SK-N-SH (cell line): ENCODE measurements at regions not wholly inside any gene's neighbourhood (a gene's known extent, or its start where the extent isn't known, plus 50 kb on each side); places are given as distances from the start of the nearest gene placed in this dataset.

Source experiments
- CTCF ChIA-PET: fragments of 300-600, 350-600 bp; formaldehyde crosslinking; extraction: SDS; loops from one replicate; lab custom pipeline; 2021; lab: Yijun Ruan, JAX
- POLR2A ChIA-PET: fragments of 350-600 bp; sonication (Branson Sonifier 250); formaldehyde crosslinking; extraction: SDS; loops from one replicate; lab custom pipeline; 2020; ENCODE audit warnings: antibody characterized with exemption, inconsistent platforms; lab: Yijun Ruan, JAX
- DNase-seq: peaks from one replicate; pipeline ENCODE4 v3.0.0; 2012
- H2AFZ ChIP-seq: fragments of 200-600 bp; sonication (generic); 2 replicates; pipeline ENCODE4 v1.8.1; 2016; ENCODE audit warnings: antibody characterized with exemption, mild to moderate bottlenecking, low read depth
- H3F3A ChIP-seq: fragments of 200-600 bp; sonication (generic); replicated peaks from 2 replicates; pipeline ENCODE3; 2016; ENCODE audit warnings: antibody characterized with exemption, mild to moderate bottlenecking; ENCODE audit not compliant: insufficient read depth
- H3K27ac ChIP-seq, 2 experiments: fragments of 200-500 bp in 1 of 2; fragments of 200-600 bp in 1 of 2; sonication (Bioruptor generic) in 1 of 2; sonication (generic), shearing (Covaris generic) in 1 of 2; 2 replicates each; pipeline versions ENCODE4 v1.5.1 to v1.6.1; 2014 to 2016; ENCODE audit warnings: low read depth in 2 of 2, inconsistent platforms in 1 of 2, low read length in 1 of 2, mild to moderate bottlenecking in 1 of 2, mixed read lengths in 1 of 2
- H3K27me3 ChIP-seq: fragments of 200-600 bp; sonication (generic), shearing (Covaris generic); 2 replicates; pipeline ENCODE4 v1.6.1; 2016; ENCODE audit warnings: mixed run types; ENCODE audit not compliant: insufficient read depth
- H3K36me3 ChIP-seq, 2 experiments: fragments of 200-500 bp in 1 of 2; fragments of 200-600 bp in 1 of 2; sonication (Bioruptor generic) in 1 of 2; sonication (generic) in 1 of 2; replicated peaks in 1 of 2; 2 replicates each; pipeline versions ENCODE3 to v1.5.1; 2014 to 2016; ENCODE audit warnings: low read length in 1 of 2, mild to moderate bottlenecking in 1 of 2; ENCODE audit not compliant: insufficient read depth in 2 of 2, control insufficient read depth in 1 of 2
- H3K4me1 ChIP-seq, 2 experiments: fragments of 200-500 bp in 1 of 2; fragments of 200-600 bp in 1 of 2; sonication (Bioruptor generic) in 1 of 2; sonication (generic), shearing (Covaris generic) in 1 of 2; 2 replicates each; pipeline versions ENCODE4 v1.5.1 to v1.6.1; 2014 to 2016; ENCODE audit warnings: low read depth in 1 of 2, low read length in 1 of 2, mixed run types in 1 of 2; ENCODE audit not compliant: insufficient read depth in 2 of 2, control insufficient read depth in 1 of 2
- H3K4me2 ChIP-seq: fragments of 200-600 bp; sonication (generic), shearing (Covaris generic); 2 replicates; pipeline ENCODE4 v1.6.1; 2017; ENCODE audit warnings: mixed run types
- H3K4me3 ChIP-seq, 2 experiments: fragments of 200-500 bp in 1 of 2; fragments of 200-600 bp in 1 of 2; sonication (Bioruptor generic) in 1 of 2; sonication (generic), shearing (Covaris generic) in 1 of 2; 2 replicates each; pipeline versions ENCODE4 v1.5.1 to v1.8.1; 2014 to 2016; ENCODE audit warnings: low read depth in 2 of 2, inconsistent platforms in 1 of 2, low read length in 1 of 2, mild to moderate bottlenecking in 1 of 2, mixed read lengths in 1 of 2, moderate library complexity in 1 of 2
- H3K79me2 ChIP-seq: fragments of 200-600 bp; sonication (generic); 2 replicates; pipeline ENCODE4 v1.8.1; 2017; ENCODE audit warnings: mild to moderate bottlenecking; ENCODE audit not compliant: insufficient read depth
- H3K9ac ChIP-seq: fragments of 200-600 bp; sonication (generic); 2 replicates; pipeline ENCODE4 v1.6.1; 2017; ENCODE audit warnings: mixed run types
- H3K9me2 ChIP-seq: fragments of 200-600 bp; sonication (generic); 2 replicates; pipeline ENCODE4 v1.6.1; 2017; ENCODE audit warnings: mixed run types
- H3K9me3 ChIP-seq: fragments of 200-600 bp; sonication (generic); 2 replicates; pipeline ENCODE4 v1.6.1; 2017; ENCODE audit warnings: mixed run types, mild to moderate bottlenecking, moderate library complexity
- H4K20me1 ChIP-seq: fragments of 200-600 bp; sonication (generic); 2 replicates; pipeline ENCODE4 v1.6.1; 2017; ENCODE audit warnings: mild to moderate bottlenecking, mixed run types; ENCODE audit not compliant: insufficient read depth
- ELF1 ChIP-seq: IDR thresholded peaks from 2 replicates; pipeline ENCODE4 v1.4.0; 2012
- EZH2phosphoT487 ChIP-seq: fragments of 200-600 bp; sonication (generic); IDR thresholded peaks from 2 replicates; pipeline ENCODE4 v1.6.1; 2017; ENCODE audit warnings: low read depth, mixed run types, mild to moderate bottlenecking, antibody characterized with exemption, moderate library complexity, borderline replicate concordance
- FOSL2 ChIP-seq: IDR thresholded peaks from 2 replicates; pipeline ENCODE4 v1.4.0; 2012; ENCODE audit warnings: low read depth, mild to moderate bottlenecking, moderate library complexity, borderline replicate concordance
- FOXJ3 ChIP-seq: sonication (generic); formaldehyde crosslinking; IDR thresholded peaks from 2 replicates; pipeline ENCODE4 v1.5.1; 2020; ENCODE audit warnings: mild to moderate bottlenecking, missing genetic modification reagents
- FOXM1 ChIP-seq: IDR thresholded peaks from 2 replicates; pipeline ENCODE4 v1.4.0; 2012; ENCODE audit warnings: low read depth, mild to moderate bottlenecking
- GABPA ChIP-seq: IDR thresholded peaks from 2 replicates; pipeline ENCODE4 v1.4.0; 2012; ENCODE audit warnings: low read depth, mild to moderate bottlenecking
- JUND ChIP-seq: IDR thresholded peaks from 2 replicates; pipeline ENCODE4 v1.4.0; 2012
- MXI1 ChIP-seq: IDR thresholded peaks from 2 replicates; pipeline ENCODE4 v1.6.1; 2012; ENCODE audit warnings: mild to moderate bottlenecking, low read depth, low read length, improper control_type of control experiment
- NFIC ChIP-seq: IDR thresholded peaks from 2 replicates; pipeline ENCODE4 v1.4.0; 2012; ENCODE audit warnings: borderline replicate concordance
- RAD21 ChIP-seq: IDR thresholded peaks from 2 replicates; pipeline ENCODE4 v1.6.1; 2012; ENCODE audit warnings: mild to moderate bottlenecking, low read length
- REST ChIP-seq: IDR thresholded peaks from 2 replicates; pipeline ENCODE4 v1.6.1; 2012; ENCODE audit warnings: mild to moderate bottlenecking, low read depth, low read length, moderate library complexity
- RFX5 ChIP-seq: IDR thresholded peaks from 2 replicates; pipeline ENCODE4 v1.6.1; 2012; ENCODE audit warnings: mild to moderate bottlenecking, improper control_type of control experiment, low read length
- RXRA ChIP-seq: IDR thresholded peaks from 2 replicates; pipeline ENCODE4 v1.4.0; 2012; ENCODE audit warnings: low read depth, mild to moderate bottlenecking, borderline replicate concordance
- SMC3 ChIP-seq: IDR thresholded peaks from 2 replicates; pipeline ENCODE4 v1.6.1; 2012; ENCODE audit warnings: low read depth, low read length, improper control_type of control experiment
- TCF12 ChIP-seq: IDR thresholded peaks from 2 replicates; pipeline ENCODE4 v1.4.0; 2012
- TEAD4 ChIP-seq: IDR thresholded peaks from 2 replicates; pipeline ENCODE4 v1.4.0; 2012; ENCODE audit warnings: mild to moderate bottlenecking, borderline replicate concordance; ENCODE audit not compliant: insufficient read depth
- USF1 ChIP-seq: IDR thresholded peaks from 2 replicates; pipeline ENCODE4 v1.4.0; 2012; ENCODE audit warnings: low read depth, borderline replicate concordance
- USF2 ChIP-seq: fragments of 150-350 bp; IDR thresholded peaks from 2 replicates; pipeline ENCODE4 v1.6.1; 2017; ENCODE audit warnings: antibody characterized with exemption, low read length, low read depth, borderline replicate concordance
- YY1 ChIP-seq: IDR thresholded peaks from 2 replicates; pipeline ENCODE4 v1.4.0; 2012; ENCODE audit warnings: low read depth, mild to moderate bottlenecking
- WGBS: methylation state at CpG from one replicate; pipeline ENCODE4 v1.1.6; 2017; ENCODE audit warnings: low lambda C conversion rate; 5-methylcytosine and 5-hydroxymethylcytosine counted together
- TF ChIP-seq, protein P1 (sequence below): IDR thresholded peaks from 2 replicates; pipeline ENCODE4; 2012

DNA sequence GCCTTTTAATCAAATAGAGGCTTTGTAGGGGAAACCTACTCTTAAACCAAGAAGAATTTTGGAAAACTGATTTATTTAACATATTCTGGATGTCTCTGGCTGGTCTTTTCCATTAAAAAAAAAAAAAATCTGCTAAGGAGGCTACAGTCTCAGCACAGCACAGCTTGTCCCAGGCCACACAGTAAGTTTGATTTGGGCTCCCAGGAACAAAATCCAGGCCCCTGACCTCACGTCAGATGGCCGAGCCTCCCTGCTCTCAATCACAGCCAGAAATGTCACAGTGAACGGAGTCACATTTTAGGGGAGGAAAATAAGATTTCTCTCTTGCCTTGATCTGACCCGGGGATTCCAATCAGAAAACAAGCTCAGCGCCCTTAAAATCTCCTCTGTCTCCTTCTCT is 72.9 kb upstream of the TBX5 start:
- DNase-seq = no peak
- no peak overlapping the region for H3K9ac ChIP-seq
- POLR2A ChIA-PET = no interaction called here

DNA sequence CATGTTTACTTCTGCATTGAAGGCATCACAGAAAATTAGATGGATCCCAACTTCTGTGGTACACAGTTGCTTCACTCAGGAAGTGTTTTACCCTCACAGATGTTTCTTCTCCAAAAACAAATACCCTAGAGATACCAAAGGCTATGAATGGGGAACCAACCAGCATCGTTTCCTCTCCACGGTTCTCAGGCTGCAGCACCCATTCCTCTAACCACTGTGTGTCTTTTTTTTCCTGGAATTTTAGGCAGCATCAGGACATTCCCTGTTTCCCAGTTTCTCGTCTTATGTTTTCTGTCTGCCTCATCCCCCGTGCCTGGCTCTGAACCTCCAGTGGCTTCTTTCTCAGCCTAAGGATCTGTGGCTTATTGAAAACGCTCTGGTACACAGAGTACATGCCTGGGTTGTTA is 72.0 kb upstream of the TBX5 start:
- no peaks in the 10 kb centered on the region for H3F3A ChIP-seq
- no peak overlapping the region for H3K27ac ChIP-seq
- H3K4me2 ChIP-seq = no peak overlapping the region
- WGBS = 0% methylated on average over 5 of the region's 5 CpGs
- peaks cover 51% of the 10 kb centered on the region for H3K27me3 ChIP-seq
- DNase-seq = no peak
- no peaks in the 10 kb centered on the region for H3K9me3 ChIP-seq
- H3K79me2 ChIP-seq = no peaks in the 10 kb centered on the region
- H3K4me3 ChIP-seq = no peak overlapping the region
- H3K9me2 ChIP-seq = no peaks in the 10 kb centered on the region
- H3K4me1 ChIP-seq = no peaks in the 10 kb centered on the region
- TF ChIP-seq FOSL2 = no peak
- TF ChIP-seq RFX5 = no peak
- no peak for TF ChIP-seq USF2
- no peak for TF ChIP-seq FOXM1
- TF ChIP-seq RAD21 = no peak
- TF ChIP-seq SMC3 = no peak
- TF ChIP-seq JUND = no peak
- no peak for TF ChIP-seq FOXJ3 (CRISPR knock-in tag)
- no peak for TF ChIP-seq RXRA
- no peak for TF ChIP-seq YY1
- no peak for TF ChIP-seq TCF12
- no peak for TF ChIP-seq NFIC
- no peak for TF ChIP-seq REST
- TF ChIP-seq, protein P1, sequence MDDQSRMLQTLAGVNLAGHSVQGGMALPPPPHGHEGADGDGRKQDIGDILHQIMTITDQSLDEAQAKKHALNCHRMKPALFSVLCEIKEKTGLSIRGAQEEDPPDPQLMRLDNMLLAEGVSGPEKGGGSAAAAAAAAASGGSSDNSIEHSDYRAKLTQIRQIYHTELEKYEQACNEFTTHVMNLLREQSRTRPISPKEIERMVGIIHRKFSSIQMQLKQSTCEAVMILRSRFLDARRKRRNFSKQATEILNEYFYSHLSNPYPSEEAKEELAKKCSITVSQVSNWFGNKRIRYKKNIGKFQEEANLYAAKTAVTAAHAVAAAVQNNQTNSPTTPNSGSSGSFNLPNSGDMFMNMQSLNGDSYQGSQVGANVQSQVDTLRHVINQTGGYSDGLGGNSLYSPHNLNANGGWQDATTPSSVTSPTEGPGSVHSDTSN = no peak
- no peak for TF ChIP-seq EZH2phosphoT487
- no peak for TF ChIP-seq USF1
- no peak for TF ChIP-seq MXI1
- no peak for TF ChIP-seq ELF1
- TF ChIP-seq GABPA = no peak
- no peaks in the 10 kb centered on the region for H3K36me3 ChIP-seq
- CTCF ChIA-PET = interaction anchor here (1.0 to 2.3 kb wide), 5 partner anchors 10 to 497 kb away, joined by 3 to 5 read pairs (median 4); no protein-coding TSS in a partner anchor
- no peak overlapping the region for H2AFZ ChIP-seq
- H4K20me1 ChIP-seq = no peaks in the 10 kb centered on the region
- POLR2A ChIA-PET = no interaction called here
- no peak overlapping the region for H3K9ac ChIP-seq

More for the DNA sequence above, 72.9 kb upstream of the TBX5 start:
- Histone ChIP-seq H3K9me3 (no peaks in the 10 kb centered on the region), H2AFZ (no peak overlapping the region), H3K9me2 (no peaks in the 10 kb centered on the region), H3K27ac (no peak overlapping the region), H3K27me3 (peaks cover 51% of the 10 kb centered on the region), H3K4me1 (no peaks in the 10 kb centered on the region), H3K79me2 (no peaks in the 10 kb centered on the region), H3K36me3 (no peaks in the 10 kb centered on the region), H4K20me1 (no peaks in the 10 kb centered on the region), H3K4me3 (no peak overlapping the region), H3F3A (no peaks in the 10 kb centered on the region), H3K4me2 (no peak overlapping the region)
- TF ChIP-seq FOSL2 (no peak), USF2 (no peak), TEAD4 (no peak), MXI1 (no peak), GABPA (no peak)
- CTCF ChIA-PET = interaction anchor here (1.0 to 2.3 kb wide), 3 partner anchors 30 to 498 kb away, joined by 3 to 5 read pairs (median 4); no protein-coding TSS in a partner anchor
- 16% methylated on average over 5 of the region's 5 CpGs for WGBS
